ENCODE measurements at regions not wholly inside any gene's neighbourhood (a gene's known extent, or its start where the extent isn't known, plus 50 kb on each side); places are given as distances from the start of the nearest gene placed in this dataset.

DNA sequence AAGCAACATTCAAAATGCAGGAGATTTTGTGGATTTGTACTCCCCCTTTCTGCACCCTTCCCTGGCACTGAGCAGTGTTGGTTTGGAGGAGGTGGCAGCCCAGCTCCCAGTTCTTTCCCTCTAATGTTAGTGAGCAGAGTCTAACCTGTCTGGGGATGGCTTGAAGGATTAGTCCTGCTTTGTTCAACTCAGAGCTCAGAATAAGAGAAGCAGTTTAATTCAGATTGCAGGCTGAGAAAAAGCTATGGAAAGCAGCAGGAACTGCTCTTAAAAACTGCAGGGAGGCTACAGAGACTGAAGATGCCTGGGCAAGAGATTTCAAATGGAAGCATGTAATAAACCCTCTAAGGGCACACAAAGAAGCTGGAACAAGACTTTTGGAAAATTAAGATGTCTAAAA is 223.4 kb upstream of the GGTLC1 start:
- peaks cover 7% of the 10 kb centered on the region for H3K4me1 Mint-ChIP-seq
- CTCF ChIA-PET, result no interaction called here
- H3K27ac Mint-ChIP-seq, result no peak overlapping the region
- H3K9me3 Mint-ChIP-seq, result peaks cover 14% of the 10 kb centered on the region
- H3K36me3 Mint-ChIP-seq (ENCODE audit: low read depth), result no peaks in the 10 kb centered on the region
- no peak overlapping the region for H3K4me3 Mint-ChIP-seq
- peaks cover 39% of the 10 kb centered on the region for H3K27me3 Mint-ChIP-seq
- POLR2A ChIA-PET, result no interaction called here
- DNase-seq, result no peak

GRCh38 chr20:24210356-24210755 is 221.8 kb upstream of the GGTLC1 start:
- H3K4me3 Mint-ChIP-seq, result no peak overlapping the region
- peaks cover 12% of the 10 kb centered on the region for H3K9me3 Mint-ChIP-seq
- DNase-seq, result no peak
- H3K27me3 Mint-ChIP-seq, result peaks cover 33% of the 10 kb centered on the region
- no peak overlapping the region for H3K27ac Mint-ChIP-seq
- peaks cover 7% of the 10 kb centered on the region for H3K4me1 Mint-ChIP-seq
- CTCF ChIA-PET, result no interaction called here
- no peaks in the 10 kb centered on the region for H3K36me3 Mint-ChIP-seq (ENCODE audit: low read depth)
- POLR2A ChIA-PET, result no interaction called here

DNA sequence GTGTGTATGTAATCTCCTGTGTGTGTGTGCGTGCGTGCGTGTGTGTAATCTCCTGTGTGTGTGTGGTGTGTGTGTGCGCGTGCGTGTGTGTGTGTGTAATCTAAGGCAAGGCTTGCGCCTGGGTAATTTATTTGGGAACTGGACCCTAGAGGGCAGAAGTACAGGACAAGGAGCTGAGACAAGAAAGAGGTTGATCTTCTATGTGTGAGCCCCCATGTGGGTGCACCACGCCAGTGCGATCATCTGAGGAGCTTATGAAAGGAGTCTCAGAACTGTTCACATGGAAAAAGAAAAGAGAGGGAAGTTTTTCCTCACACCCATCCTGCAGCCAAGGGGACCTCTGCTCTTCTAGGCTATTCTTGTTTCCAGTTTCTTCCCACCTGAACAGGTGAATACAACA is 220.1 kb upstream of the GGTLC1 start:
- POLR2A ChIA-PET, result no interaction called here
- H3K4me1 Mint-ChIP-seq, result peaks cover 7% of the 10 kb centered on the region
- H3K36me3 Mint-ChIP-seq (ENCODE audit: low read depth), result no peaks in the 10 kb centered on the region
- H3K27ac Mint-ChIP-seq, result no peak overlapping the region
- H3K27me3 Mint-ChIP-seq, result peaks cover 26% of the 10 kb centered on the region
- CTCF ChIA-PET, result interaction anchor here (0.9 kb wide), 1 partner anchor 37 kb away, joined by 3 read pairs; no protein-coding TSS in a partner anchor
- no peak overlapping the region for H3K4me3 Mint-ChIP-seq
- no peak for DNase-seq
- peaks cover 12% of the 10 kb centered on the region for H3K9me3 Mint-ChIP-seq

DNA sequence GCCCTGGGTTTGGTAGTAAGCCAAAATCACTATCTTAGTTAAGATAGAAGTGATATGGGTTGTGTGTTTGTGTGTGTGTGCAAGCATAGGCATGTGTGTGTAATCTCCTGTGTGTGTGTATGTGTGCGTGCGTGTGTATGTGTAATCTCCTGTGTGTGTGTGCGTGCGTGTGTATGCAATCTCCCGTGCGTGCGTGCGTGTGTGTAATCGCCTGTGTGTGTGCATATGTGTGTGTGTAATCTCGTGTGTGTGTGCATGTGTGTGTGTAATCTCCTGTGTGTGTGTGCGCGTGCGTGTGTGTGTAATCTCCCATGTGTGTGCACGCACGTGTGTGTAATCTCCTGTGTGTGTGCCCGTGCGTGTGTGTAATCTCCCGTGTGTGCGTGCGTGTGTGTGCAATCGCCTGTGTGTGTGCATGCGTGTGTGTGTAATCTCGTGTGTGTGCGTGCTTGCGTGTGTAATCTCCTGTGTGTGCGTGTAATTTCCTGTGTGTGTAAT is 219.3 kb upstream of the GGTLC1 start:
- no peak for DNase-seq
- Mint-ChIP-seq H3K4me1 (peaks cover 7% of the 10 kb centered on the region), H3K9me3 (peaks cover 12% of the 10 kb centered on the region), H3K27ac (no peak overlapping the region), H3K4me3 (no peak overlapping the region), H3K27me3 (peaks cover 19% of the 10 kb centered on the region), H3K36me3 (ENCODE audit: low read depth) (no peaks in the 10 kb centered on the region)
- POLR2A ChIA-PET, result no interaction called here
- CTCF ChIA-PET, result no interaction called here

- ChIA-PET CTCF (no interaction called here), POLR2A (no interaction called here)
- Mint-ChIP-seq H3K9me3 (peaks cover 12% of the 10 kb centered on the region), H3K27me3 (peaks cover 11% of the 10 kb centered on the region), H3K4me3 (no peak overlapping the region), H3K36me3 (ENCODE audit: low read depth) (no peaks in the 10 kb centered on the region), H3K27ac (no peak overlapping the region), H3K4me1 (peaks cover under 1% of the 10 kb centered on the region)
- DNase-seq, result no peak
Measured at GRCh38 chr20:24206995-24207394, 218.4 kb upstream of the GGTLC1 start.

GRCh38 chr20:24203526-24204183 is 215.1 kb upstream of the GGTLC1 start:
- H3K36me3 Mint-ChIP-seq (ENCODE audit: low read depth), result no peaks in the 10 kb centered on the region
- DNase-seq, result no peak
- H3K27ac Mint-ChIP-seq, result no peak overlapping the region
- no peaks in the 10 kb centered on the region for H3K27me3 Mint-ChIP-seq
- no peak overlapping the region for H3K4me3 Mint-ChIP-seq
- no peaks in the 10 kb centered on the region for H3K4me1 Mint-ChIP-seq
- CTCF ChIA-PET, result no interaction called here
- H3K9me3 Mint-ChIP-seq, result peaks cover 12% of the 10 kb centered on the region
- POLR2A ChIA-PET, result no interaction called here

- no peak for DNase-seq
- CTCF ChIA-PET, result no interaction called here
- Mint-ChIP-seq H3K9me3 (no peaks in the 10 kb centered on the region), H3K27ac (no peak overlapping the region), H3K36me3 (ENCODE audit: low read depth) (no peaks in the 10 kb centered on the region), H3K4me1 (no peaks in the 10 kb centered on the region), H3K4me3 (no peak overlapping the region), H3K27me3 (peaks cover 3% of the 10 kb centered on the region)
- POLR2A ChIA-PET, result no interaction called here
Measured at GRCh38 chr20:24199501-24199900, 210.9 kb upstream of the GGTLC1 start.

DNA sequence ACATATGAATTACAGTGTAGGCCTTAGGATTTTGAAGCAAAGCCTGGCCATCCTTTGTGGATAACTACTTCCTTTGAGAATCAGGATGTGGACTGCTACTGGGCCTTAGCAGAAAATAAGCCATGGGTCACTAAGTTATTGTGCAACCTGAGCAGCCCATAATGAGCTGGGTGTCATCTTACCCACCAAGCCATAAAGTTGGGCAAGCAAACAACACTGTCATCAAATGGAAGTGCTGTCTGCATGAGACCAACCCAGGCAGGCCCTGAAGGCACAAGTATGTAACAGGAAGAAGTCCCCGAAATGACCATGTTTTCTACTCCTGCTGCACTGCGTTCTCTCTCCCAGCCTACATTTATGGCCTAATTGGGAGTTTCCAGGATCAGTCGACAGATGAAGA is 205.6 kb upstream of the GGTLC1 start:
- DNase-seq, result no peak
- Mint-ChIP-seq H3K27ac (no peak overlapping the region), H3K36me3 (ENCODE audit: low read depth) (no peaks in the 10 kb centered on the region), H3K4me1 (no peaks in the 10 kb centered on the region), H3K27me3 (peaks cover 3% of the 10 kb centered on the region), H3K9me3 (peaks cover 3% of the 10 kb centered on the region), H3K4me3 (no peak overlapping the region)
- POLR2A ChIA-PET, result no interaction called here
- CTCF ChIA-PET, result no interaction called here

DNA sequence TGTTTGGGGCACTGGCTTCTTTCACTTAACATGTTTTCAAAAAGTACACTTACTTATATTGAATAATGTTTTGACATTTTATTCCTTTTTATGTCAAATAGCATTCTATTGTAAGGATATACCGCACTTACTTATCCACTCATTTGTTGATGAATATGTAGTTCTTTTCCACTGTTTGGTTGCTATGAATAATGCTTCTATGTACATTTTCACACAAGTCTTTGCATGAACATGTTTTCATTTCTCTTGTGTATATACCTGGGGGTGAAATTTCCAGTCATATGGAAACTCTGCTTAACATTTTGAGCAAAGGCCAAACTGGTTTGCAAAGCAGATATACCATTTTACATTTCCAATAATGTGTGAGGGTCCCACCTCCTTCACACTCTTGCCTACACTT is 202.3 kb upstream of the GGTLC1 start:
- no peak for DNase-seq
- no peaks in the 10 kb centered on the region for H3K36me3 Mint-ChIP-seq (ENCODE audit: low read depth)
- H3K4me3 Mint-ChIP-seq, result no peak overlapping the region
- H3K4me1 Mint-ChIP-seq, result no peaks in the 10 kb centered on the region
- ChIA-PET CTCF (no interaction called here), POLR2A (no interaction called here)
- H3K27ac Mint-ChIP-seq, result no peak overlapping the region
- H3K9me3 Mint-ChIP-seq, result peaks cover 3% of the 10 kb centered on the region
- peaks cover 4% of the 10 kb centered on the region for H3K27me3 Mint-ChIP-seq

DNA sequence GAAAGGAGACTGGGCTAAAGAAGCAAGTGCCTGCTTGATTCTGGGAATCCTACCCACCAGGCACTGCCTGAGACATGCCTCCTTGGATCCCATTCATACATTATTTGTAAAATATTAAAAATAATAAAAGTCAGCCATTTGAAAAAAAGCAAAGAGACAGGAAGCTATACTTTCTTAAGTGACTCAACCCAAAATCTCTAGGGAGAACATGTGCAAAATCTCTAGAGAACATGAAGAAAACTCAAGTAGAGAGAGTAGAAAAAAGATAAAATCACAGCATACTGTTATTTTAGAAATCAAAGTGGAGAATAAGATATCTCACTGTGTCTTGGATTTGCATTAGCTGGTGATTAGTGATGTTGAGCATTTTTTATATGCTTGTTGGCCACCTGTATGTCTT is 197.2 kb upstream of the GGTLC1 start:
- H3K36me3 Mint-ChIP-seq (ENCODE audit: low read depth), result no peaks in the 10 kb centered on the region
- peaks cover 4% of the 10 kb centered on the region for H3K27me3 Mint-ChIP-seq
- no peak overlapping the region for H3K4me3 Mint-ChIP-seq
- no peak overlapping the region for H3K27ac Mint-ChIP-seq
- H3K4me1 Mint-ChIP-seq, result no peaks in the 10 kb centered on the region
- peaks cover 3% of the 10 kb centered on the region for H3K9me3 Mint-ChIP-seq
- ChIA-PET POLR2A (no interaction called here), CTCF (no interaction called here)
- DNase-seq, result no peak

GRCh38 chr20:24181151-24181550 is 192.6 kb upstream of the GGTLC1 start:
- no peak overlapping the region for H3K27ac Mint-ChIP-seq
- DNase-seq, result no peak
- no peaks in the 10 kb centered on the region for H3K9me3 Mint-ChIP-seq
- CTCF ChIA-PET, result no interaction called here
- H3K4me3 Mint-ChIP-seq, result no peak overlapping the region
- no peaks in the 10 kb centered on the region for H3K4me1 Mint-ChIP-seq
- H3K27me3 Mint-ChIP-seq, result peaks cover 1% of the 10 kb centered on the region
- POLR2A ChIA-PET, result no interaction called here
- H3K36me3 Mint-ChIP-seq (ENCODE audit: low read depth), result no peaks in the 10 kb centered on the region

- H3K9me3 Mint-ChIP-seq, result peaks cover 5% of the 10 kb centered on the region
- ChIA-PET CTCF (no interaction called here), POLR2A (no interaction called here)
- DNase-seq, result no peak
- no peaks in the 10 kb centered on the region for H3K36me3 Mint-ChIP-seq (ENCODE audit: low read depth)
- H3K4me3 Mint-ChIP-seq, result no peak overlapping the region
- H3K27ac Mint-ChIP-seq, result no peak overlapping the region
- H3K27me3 Mint-ChIP-seq, result peaks cover 16% of the 10 kb centered on the region
- no peaks in the 10 kb centered on the region for H3K4me1 Mint-ChIP-seq
Measured at GRCh38 chr20:24169256-24169655, 180.7 kb upstream of the GGTLC1 start.

DNA sequence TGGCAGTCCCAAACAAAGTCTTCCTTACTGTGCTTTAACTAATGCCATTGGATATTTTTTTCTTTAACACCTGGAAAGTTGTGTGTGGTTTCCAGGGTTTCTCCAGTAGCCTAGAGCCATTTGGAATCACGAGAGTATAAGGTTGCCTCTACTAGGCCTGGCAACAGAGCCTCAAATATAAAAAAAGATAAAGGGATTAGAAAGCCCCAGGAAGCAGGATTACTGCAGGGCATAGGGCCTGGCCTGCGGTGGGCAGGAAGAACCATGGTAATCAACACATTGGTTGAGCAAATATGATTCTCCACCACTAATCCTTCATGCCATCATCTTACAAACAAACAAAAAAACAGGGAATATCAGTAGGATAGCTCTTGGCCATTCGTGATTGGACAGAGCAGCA is 177.8 kb upstream of the GGTLC1 start:
- H3K27ac Mint-ChIP-seq, result no peak overlapping the region
- no peaks in the 10 kb centered on the region for H3K36me3 Mint-ChIP-seq (ENCODE audit: low read depth)
- DNase-seq, result no peak
- CTCF ChIA-PET, result no interaction called here
- H3K9me3 Mint-ChIP-seq, result peaks cover under 1% of the 10 kb centered on the region
- POLR2A ChIA-PET, result no interaction called here
- H3K4me1 Mint-ChIP-seq, result no peaks in the 10 kb centered on the region
- H3K4me3 Mint-ChIP-seq, result no peak overlapping the region
- peaks cover 7% of the 10 kb centered on the region for H3K27me3 Mint-ChIP-seq

DNA sequence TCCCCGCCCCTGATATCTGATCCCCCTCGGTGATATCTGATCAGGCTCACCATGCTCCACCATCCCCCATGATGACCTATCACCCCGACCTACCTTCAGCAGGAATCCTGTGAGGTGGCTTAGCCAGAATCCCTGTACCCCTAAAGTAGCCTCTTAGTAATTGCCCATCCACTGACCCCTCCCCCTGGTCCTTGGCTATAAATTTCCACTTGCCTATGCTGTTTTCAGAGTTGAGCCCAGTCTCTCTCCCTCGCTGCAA is 177.5 kb upstream of the GGTLC1 start:
- Mint-ChIP-seq H3K27me3 (peaks cover 3% of the 10 kb centered on the region), H3K36me3 (ENCODE audit: low read depth) (no peaks in the 10 kb centered on the region), H3K9me3 (no peaks in the 10 kb centered on the region), H3K4me3 (no peak overlapping the region), H3K27ac (no peak overlapping the region), H3K4me1 (no peaks in the 10 kb centered on the region)
- DNase-seq, result no peak
- ChIA-PET POLR2A (no interaction called here), CTCF (no interaction called here)

All from activated CD4-positive, alpha-beta T cell treated with anti-CD3 and anti-CD28 coated beads, Interleukin-2, amount 10 ng/mL, durations not matched to agents 7 days and 5 days (primary cell).